ENCODE measurements at regions not wholly inside any gene's neighbourhood (a gene's known extent, or its start where the extent isn't known, plus 50 kb on each side); places are given as distances from the start of the nearest gene placed in this dataset.

DNA sequence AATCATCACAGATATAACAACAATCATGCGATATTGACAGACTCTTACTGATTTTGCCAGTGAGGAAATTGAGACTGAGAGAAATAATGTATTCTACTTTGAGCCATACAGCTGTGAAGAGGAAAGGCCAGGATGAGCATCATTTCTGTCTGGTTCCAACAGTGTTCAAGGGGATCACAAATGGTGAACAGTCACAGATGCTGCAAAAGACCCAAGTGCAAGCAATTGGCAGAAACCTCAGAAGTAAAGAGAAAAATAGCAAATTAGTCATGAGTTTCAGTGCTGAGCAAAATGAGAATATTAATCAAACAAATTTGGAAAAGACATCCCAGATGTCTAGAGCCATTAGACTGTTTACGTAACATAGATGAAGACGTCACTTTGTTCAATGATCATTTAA is 114.1 kb downstream of the RAB38 start:
- WGBS = 91% methylated on average over 3 of the region's 3 CpGs
- DNase-seq (ENCODE audit: low spot score) = no peak
- H3K9me3 ChIP-seq (ENCODE audit: control insufficient read depth in 4 of 4, low read length in 3 of 4) = no peaks in the 10 kb centered on the region
- H3K4me1 ChIP-seq (ENCODE audit: control insufficient read depth in 4 of 4, insufficient read depth in 4 of 4, low read length in 3 of 4) = no peaks in the 10 kb centered on the region
- H3K27me3 ChIP-seq (ENCODE audit: control insufficient read depth in 4 of 4, insufficient read depth in 4 of 4, low read length in 3 of 4) = no peaks in the 10 kb centered on the region
- no peak overlapping the region for H3K4me3 ChIP-seq (ENCODE audit: low read depth in 1 of 3, low read length in 3 of 3)
- no peak overlapping the region for H3K9ac ChIP-seq (ENCODE audit: low read depth in 1 of 2, low read length in 2 of 2)
- H3K36me3 ChIP-seq (ENCODE audit: control insufficient read depth in 4 of 4, insufficient read depth in 3 of 4, low read depth in 1 of 4, low read length in 3 of 4) = no peaks in the 10 kb centered on the region
- H3K27ac ChIP-seq (ENCODE audit: low read depth in 1 of 2, low read length in 2 of 2) = no peak overlapping the region
- TF ChIP-seq, protein P1, sequence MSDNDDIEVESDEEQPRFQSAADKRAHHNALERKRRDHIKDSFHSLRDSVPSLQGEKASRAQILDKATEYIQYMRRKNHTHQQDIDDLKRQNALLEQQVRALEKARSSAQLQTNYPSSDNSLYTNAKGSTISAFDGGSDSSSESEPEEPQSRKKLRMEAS (IDR thresholded peaks at IDR 0.05) = no peak
- TF ChIP-seq RAD21 (IDR thresholded peaks at IDR 0.05) (no peak), FOXA2 (IDR thresholded peaks at IDR 0.05) (no peak), EGR1 (IDR thresholded peaks at IDR 0.05; ENCODE audit: low read depth in 2 of 2) (no peak), NR2F2 (IDR thresholded peaks at IDR 0.05) (no peak), HNF4A (conservative IDR thresholded peaks at IDR 0.05) (no peak)
- TF ChIP-seq, protein P2, sequence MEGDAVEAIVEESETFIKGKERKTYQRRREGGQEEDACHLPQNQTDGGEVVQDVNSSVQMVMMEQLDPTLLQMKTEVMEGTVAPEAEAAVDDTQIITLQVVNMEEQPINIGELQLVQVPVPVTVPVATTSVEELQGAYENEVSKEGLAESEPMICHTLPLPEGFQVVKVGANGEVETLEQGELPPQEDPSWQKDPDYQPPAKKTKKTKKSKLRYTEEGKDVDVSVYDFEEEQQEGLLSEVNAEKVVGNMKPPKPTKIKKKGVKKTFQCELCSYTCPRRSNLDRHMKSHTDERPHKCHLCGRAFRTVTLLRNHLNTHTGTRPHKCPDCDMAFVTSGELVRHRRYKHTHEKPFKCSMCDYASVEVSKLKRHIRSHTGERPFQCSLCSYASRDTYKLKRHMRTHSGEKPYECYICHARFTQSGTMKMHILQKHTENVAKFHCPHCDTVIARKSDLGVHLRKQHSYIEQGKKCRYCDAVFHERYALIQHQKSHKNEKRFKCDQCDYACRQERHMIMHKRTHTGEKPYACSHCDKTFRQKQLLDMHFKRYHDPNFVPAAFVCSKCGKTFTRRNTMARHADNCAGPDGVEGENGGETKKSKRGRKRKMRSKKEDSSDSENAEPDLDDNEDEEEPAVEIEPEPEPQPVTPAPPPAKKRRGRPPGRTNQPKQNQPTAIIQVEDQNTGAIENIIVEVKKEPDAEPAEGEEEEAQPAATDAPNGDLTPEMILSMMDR (IDR thresholded peaks at IDR 0.05; ENCODE audit: low read depth, low read length, missing input control) = no peak
- TF ChIP-seq, protein P3, sequence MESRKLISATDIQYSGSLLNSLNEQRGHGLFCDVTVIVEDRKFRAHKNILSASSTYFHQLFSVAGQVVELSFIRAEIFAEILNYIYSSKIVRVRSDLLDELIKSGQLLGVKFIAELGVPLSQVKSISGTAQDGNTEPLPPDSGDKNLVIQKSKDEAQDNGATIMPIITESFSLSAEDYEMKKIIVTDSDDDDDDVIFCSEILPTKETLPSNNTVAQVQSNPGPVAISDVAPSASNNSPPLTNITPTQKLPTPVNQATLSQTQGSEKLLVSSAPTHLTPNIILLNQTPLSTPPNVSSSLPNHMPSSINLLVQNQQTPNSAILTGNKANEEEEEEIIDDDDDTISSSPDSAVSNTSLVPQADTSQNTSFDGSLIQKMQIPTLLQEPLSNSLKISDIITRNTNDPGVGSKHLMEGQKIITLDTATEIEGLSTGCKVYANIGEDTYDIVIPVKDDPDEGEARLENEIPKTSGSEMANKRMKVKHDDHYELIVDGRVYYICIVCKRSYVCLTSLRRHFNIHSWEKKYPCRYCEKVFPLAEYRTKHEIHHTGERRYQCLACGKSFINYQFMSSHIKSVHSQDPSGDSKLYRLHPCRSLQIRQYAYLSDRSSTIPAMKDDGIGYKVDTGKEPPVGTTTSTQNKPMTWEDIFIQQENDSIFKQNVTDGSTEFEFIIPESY (IDR thresholded peaks at IDR 0.05) = no peak

DNA sequence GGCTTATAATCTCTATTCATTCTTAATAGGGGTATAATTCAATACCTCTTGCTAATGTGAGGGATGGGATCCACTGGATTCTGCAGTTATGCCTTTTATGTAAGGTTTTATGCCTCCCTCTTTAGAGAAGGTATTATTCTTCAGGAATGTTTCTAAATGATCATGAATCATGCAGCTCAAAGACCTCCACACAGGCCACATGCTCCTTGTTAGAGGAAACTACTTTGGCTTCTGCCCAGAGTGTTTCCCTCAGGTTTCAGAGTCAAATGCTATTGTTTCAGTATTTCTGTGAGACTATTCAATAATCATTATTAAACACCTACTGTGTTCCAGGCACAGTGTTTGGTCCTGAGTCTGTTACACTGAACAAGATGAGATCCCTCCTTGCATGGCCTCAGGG is 115.9 kb downstream of the RAB38 start:
- H3K27me3 ChIP-seq (ENCODE audit: control insufficient read depth in 4 of 4, insufficient read depth in 4 of 4, low read length in 3 of 4) = no peaks in the 10 kb centered on the region
- no peak overlapping the region for H3K4me3 ChIP-seq (ENCODE audit: low read depth in 1 of 3, low read length in 3 of 3)
- H3K36me3 ChIP-seq (ENCODE audit: control insufficient read depth in 4 of 4, insufficient read depth in 3 of 4, low read depth in 1 of 4, low read length in 3 of 4) = no peaks in the 10 kb centered on the region
- no peak overlapping the region for H3K27ac ChIP-seq (ENCODE audit: low read depth in 1 of 2, low read length in 2 of 2)
- no peaks in the 10 kb centered on the region for H3K4me1 ChIP-seq (ENCODE audit: control insufficient read depth in 4 of 4, insufficient read depth in 4 of 4, low read length in 3 of 4)
- no peaks in the 10 kb centered on the region for H3K9me3 ChIP-seq (ENCODE audit: control insufficient read depth in 4 of 4, low read length in 3 of 4)
- H3K9ac ChIP-seq (ENCODE audit: low read depth in 1 of 2, low read length in 2 of 2) = no peak overlapping the region
- no peak for TF ChIP-seq SP1 (IDR thresholded peaks at IDR 0.05)
- TF ChIP-seq, protein P2 (IDR thresholded peaks at IDR 0.05; ENCODE audit: low read depth, low read length, missing input control) = no peak
- TF ChIP-seq, protein P4, sequence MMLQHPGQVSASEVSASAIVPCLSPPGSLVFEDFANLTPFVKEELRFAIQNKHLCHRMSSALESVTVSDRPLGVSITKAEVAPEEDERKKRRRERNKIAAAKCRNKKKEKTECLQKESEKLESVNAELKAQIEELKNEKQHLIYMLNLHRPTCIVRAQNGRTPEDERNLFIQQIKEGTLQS (IDR thresholded peaks at IDR 0.05) = no peak
- DNase-seq (ENCODE audit: low spot score) = no peak

DNA sequence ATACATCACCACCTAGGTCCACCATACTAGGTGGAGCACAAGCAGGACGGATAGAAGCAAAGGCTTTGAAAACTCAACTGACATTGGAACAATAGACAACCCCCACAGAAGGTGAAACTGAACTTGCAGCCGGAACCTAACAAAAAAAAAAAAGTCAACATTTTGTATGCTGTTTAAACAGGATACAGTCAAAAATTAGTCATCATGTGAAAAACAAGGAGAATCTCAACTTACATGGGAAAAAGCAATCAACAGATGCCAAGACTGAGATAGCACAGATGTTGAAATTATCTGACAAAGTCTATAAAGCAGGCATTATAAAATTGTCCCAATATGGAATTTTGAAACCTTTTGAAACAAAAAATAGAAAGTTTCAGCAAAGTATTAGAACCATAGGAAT is 123.8 kb downstream of the RAB38 start:
- no peak overlapping the region for H3K9ac ChIP-seq (ENCODE audit: low read depth in 1 of 2, low read length in 2 of 2)
- H3K4me3 ChIP-seq (ENCODE audit: low read depth in 1 of 3, low read length in 3 of 3) = no peak overlapping the region
- no peaks in the 10 kb centered on the region for H3K9me3 ChIP-seq (ENCODE audit: control insufficient read depth in 4 of 4, low read length in 3 of 4)
- no peaks in the 10 kb centered on the region for H3K4me1 ChIP-seq (ENCODE audit: control insufficient read depth in 4 of 4, insufficient read depth in 4 of 4, low read length in 3 of 4)
- no peak overlapping the region for H3K27ac ChIP-seq (ENCODE audit: low read depth in 1 of 2, low read length in 2 of 2)
- no peaks in the 10 kb centered on the region for H3K27me3 ChIP-seq (ENCODE audit: control insufficient read depth in 4 of 4, insufficient read depth in 4 of 4, low read length in 3 of 4)
- H3K36me3 ChIP-seq (ENCODE audit: control insufficient read depth in 4 of 4, insufficient read depth in 3 of 4, low read depth in 1 of 4, low read length in 3 of 4) = no peaks in the 10 kb centered on the region
- 65% methylated on average over 2 of the region's 2 CpGs for WGBS
- DNase-seq (ENCODE audit: low spot score) = no peak
- no peak for TF ChIP-seq FOXA2 (IDR thresholded peaks at IDR 0.05)
- no peak for TF ChIP-seq EGR1 (IDR thresholded peaks at IDR 0.05; ENCODE audit: low read depth in 2 of 2)
- TF ChIP-seq, protein P4 (IDR thresholded peaks at IDR 0.05) = no peak
- no peak for TF ChIP-seq FOXA1 (IDR thresholded peaks at IDR 0.05)
- TF ChIP-seq, protein P1 (IDR thresholded peaks at IDR 0.05) = no peak
- TF ChIP-seq YY1 (IDR thresholded peaks at IDR 0.05) = no peak
- TF ChIP-seq NR2F2 (IDR thresholded peaks at IDR 0.05) = no peak
- TF ChIP-seq, protein P2 (IDR thresholded peaks at IDR 0.05; ENCODE audit: low read depth, low read length, missing input control) = no peak
- TF ChIP-seq RAD21 (IDR thresholded peaks at IDR 0.05) = no peak
- no peak for TF ChIP-seq HNF4G (IDR thresholded peaks at IDR 0.05)
- TF ChIP-seq SP1 (IDR thresholded peaks at IDR 0.05) = no peak
- TF ChIP-seq RXRA (IDR thresholded peaks at IDR 0.05) = no peak
- TF ChIP-seq, protein P3 (IDR thresholded peaks at IDR 0.05) = no peak
- TF ChIP-seq GABPA (IDR thresholded peaks at IDR 0.05 in 1 of 2, conservative IDR thresholded peaks at IDR 0.05 in 1 of 2) = no peak

Data from liver (tissue), 8 donors.